Pancreas (tissue), 10 donors: ENCODE measurements at regions not wholly inside any gene's neighbourhood (a gene's known extent, or its start where the extent isn't known, plus 50 kb on each side); places are given as distances from the start of the nearest gene placed in this dataset.
A peak's percentile ranks its signal among the peaks of the same experiment; 100 is the strongest.

Experiments used
- ATAC-seq, 4 donors: fragments of 200-7000 bp; cut with Tn5 transposase; one replicate each; pipeline versions ENCODE4 v1.8.0 to v1.9.1; 2020; ENCODE audit warnings: mild to moderate bottlenecking in 4 of 4, moderate library complexity in 4 of 4
- DNase-seq, 6 donors: peaks; one replicate each; pipeline ENCODE4 v3.0.0-alpha.2; 2020
- FAIRE-seq: peaks from 2 replicates; lab custom pipeline; 2012; peaks lifted over from hg19 to GRCh38; lab: Jason Lieb, UNC
- H3K27ac ChIP-seq, 4 donors: fragments of 200-600 bp; sonication (generic); 1 replicate in 3 of 4; 2 replicates in 1 of 4; pipeline versions ENCODE4 v1.5.0 to v1.8.0; 2020
- H3K27me3 ChIP-seq, 4 donors: fragments of 200-600 bp; one replicate each; pipeline ENCODE4 v1.8.0; 2021
- H3K36me3 ChIP-seq, 3 donors: fragments of 200-600 bp; sonication (generic) in 1 of 3; one replicate each; pipeline versions ENCODE4 v1.5.0 to v1.8.0; 2020 to 2021
- H3K4me1 ChIP-seq, 3 donors: fragments of 200-600 bp; one replicate each; pipeline ENCODE4 v1.8.0; 2021
- H3K4me3 ChIP-seq, 4 donors: fragments of 200-600 bp; sonication (generic) in 2 of 4; one replicate each; pipeline versions ENCODE4 v1.5.0 to v1.8.0; 2020 to 2021
- H3K9me3 ChIP-seq, 4 donors: fragments of 200-600 bp; one replicate each; pipeline ENCODE4 v1.8.0; 2021
- CTCF ChIP-seq, 4 donors: fragments of 200-600 bp; sonication (generic) in 3 of 4; IDR thresholded peaks; one replicate each; pipeline versions ENCODE4 v1.5.0 to v1.8.0; 2021; ENCODE audit warnings: antibody characterized with exemption in 4 of 4
- WGBS, 2 donors: extraction: QIAGEN DNeasy Blood & Tissue Kit; methylation state at CpG; one replicate each; pipeline ENCODE4 v1.1.7; 2013; 5-methylcytosine and 5-hydroxymethylcytosine counted together
- intact Hi-C, 3 donors: fragments of 100-400 bp; cut with DNase I; formaldehyde crosslinking; loops; one replicate each; pipeline versions ENCODE4 v1.11.1 to v1.14.2; 2022
- donor health status: healthy with polysubstance abuse.
- donor health status: DM: no; HTN: no; CAD: no; lungs with moderate emphysema.
- donor health status: DM: no; HTN: no; CAD: no.
- donor health status: control.
- donor health status: control.
- donor health status: Bipolar disorder and iron deficiency.
- donor health status: DM: yes; HTN: yes; CAD: no.
- donor health status: DM: no; HTN: no; CAD: no.
- donor health status: DM: no; HTN: no; CAD: no.
- donor health status: DM: yes; HTN: yes; CAD: no.

DNA sequence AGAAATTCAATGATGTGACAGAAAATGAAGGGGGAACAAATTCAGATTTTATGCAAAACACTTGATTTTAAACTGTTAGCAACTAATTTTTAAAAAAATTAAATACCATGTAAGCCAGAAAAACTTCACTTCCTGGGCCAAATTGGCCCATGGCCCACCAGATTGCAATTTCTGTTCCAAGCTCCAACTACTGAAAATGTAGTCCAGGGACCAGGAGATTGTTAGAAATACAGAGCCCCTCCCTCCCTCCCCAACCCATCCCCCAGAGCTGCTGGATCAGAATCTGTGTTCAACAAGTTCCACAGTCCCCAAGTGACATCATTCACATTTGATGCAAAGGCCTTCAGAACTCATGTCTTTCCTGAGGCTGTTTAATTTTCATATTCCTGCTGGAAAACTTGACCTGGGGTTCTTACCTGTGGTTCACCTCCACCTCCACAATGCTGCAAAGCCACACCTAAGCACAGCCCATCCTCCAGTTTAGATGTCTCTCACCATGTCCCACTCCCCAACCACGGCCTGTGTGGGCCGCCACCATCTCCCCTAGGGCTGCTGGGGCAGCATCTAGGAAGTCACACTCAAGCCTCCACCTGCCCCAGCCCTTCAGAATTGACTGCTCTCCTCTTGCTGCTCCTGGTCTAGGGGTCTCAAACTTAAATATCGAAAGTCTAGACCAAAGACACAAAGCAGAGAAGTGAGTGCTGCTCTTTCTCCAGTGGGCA is 482.0 kb downstream of the UQCRFS1 start:
- Histone ChIP-seq H3K4me1 (peaks cover 0 to 5% (median 0%) of the 10 kb centered on the region in 3 donors), H3K9me3 (no peaks in the 10 kb centered on the region), H3K36me3 (no peaks in the 10 kb centered on the region), H3K27ac (no peak overlapping the region), H3K4me3 (no peak overlapping the region), H3K27me3 (peaks cover 0 to 5% (median 0%) of the 10 kb centered on the region in 4 donors)
- ATAC-seq: no peak
- no peak for TF ChIP-seq CTCF (IDR thresholded peaks at IDR 0.05)
- no peak for DNase-seq
- intact Hi-C loops: no loop called here
- FAIRE-seq: no peak
- 65 to 93% methylated on average over 3 of the region's 3 CpGs for WGBS, 2 donors

- Histone ChIP-seq H3K36me3 (no peaks in the 10 kb centered on the region), H3K27ac (no peak overlapping the region), H3K4me3 (peak overlapping the region in 2 of 4 donors; percentile 24 to 49), H3K9me3 (no peaks in the 10 kb centered on the region), H3K4me1 (peaks cover 0 to 5% (median 0%) of the 10 kb centered on the region in 3 donors), H3K27me3 (peaks cover 0 to 5% (median 0%) of the 10 kb centered on the region in 4 donors)
- peak in 1 of 4 donors; percentile 39 for TF ChIP-seq CTCF (IDR thresholded peaks at IDR 0.05)
- WGBS, 2 donors: 7 to 9% methylated on average over 48 to 49 of the region's 49 CpGs
- FAIRE-seq: no peak
- ATAC-seq: peak in 3 of 4 donors; percentile 61 to 80 (median 74)
- peak in 4 of 6 donors; percentile 34 to 82 (median 52) for DNase-seq
- intact Hi-C loops: no loop called here
Observed at GRCh38 chr19:28727480-28728159, 485.3 kb downstream of the UQCRFS1 start.

- 15 to 35% methylated on average over 46 of the region's 46 CpGs for WGBS, 2 donors
- no peak for ATAC-seq
Observed at GRCh38 chr19:28726533-28727479, 486.1 kb downstream of the UQCRFS1 start.

GRCh38 chr19:28718909-28719308 is 494.0 kb downstream of the UQCRFS1 start:
- WGBS, 2 donors: 64% methylated on average over 3 of the region's 3 CpGs
- no peak for TF ChIP-seq CTCF (IDR thresholded peaks at IDR 0.05)
- no peak for DNase-seq
- no peaks in the 10 kb centered on the region for H3K36me3 ChIP-seq
- H3K4me3 ChIP-seq: no peak overlapping the region
- FAIRE-seq: no peak
- intact Hi-C loops: no loop called here
- no peak for ATAC-seq
- no peaks in the 10 kb centered on the region for H3K9me3 ChIP-seq
- no peaks in the 10 kb centered on the region for H3K4me1 ChIP-seq
- H3K27me3 ChIP-seq: no peaks in the 10 kb centered on the region
- no peak overlapping the region for H3K27ac ChIP-seq

More at GRCh38 chr19:28726533-28727479, 486.1 kb downstream of the UQCRFS1 start:
- DNase-seq: no peak
- H3K4me3 ChIP-seq: peak overlapping the region in 2 of 4 donors; percentile 24 to 49
- intact Hi-C loops: no loop called here
- H3K27ac ChIP-seq: no peak overlapping the region
- no peaks in the 10 kb centered on the region for H3K36me3 ChIP-seq
- peaks cover 0 to 5% (median 0%) of the 10 kb centered on the region in 4 donors for H3K27me3 ChIP-seq
- FAIRE-seq: no peak
- H3K4me1 ChIP-seq: peaks cover 0 to 5% (median 0%) of the 10 kb centered on the region in 3 donors
- H3K9me3 ChIP-seq: no peaks in the 10 kb centered on the region
- TF ChIP-seq CTCF (IDR thresholded peaks at IDR 0.05): no peak
